Hepatocyte (in vitro differentiated cells): ENCODE measurements at regions not wholly inside any gene's neighbourhood (a gene's known extent, or its start where the extent isn't known, plus 50 kb on each side); places are given as distances from the start of the nearest gene placed in this dataset.

Experiments used
- CTCF ChIP-seq: fragments of 200-600 bp; sonication (generic); IDR thresholded peaks from 2 replicates; pipeline ENCODE4 v1.5.1; 2016; ENCODE audit warnings: antibody characterized with exemption, mild to moderate bottlenecking; ENCODE audit not compliant: poor library complexity
- EZH2 ChIP-seq: fragments of 200-600 bp; sonication (generic); IDR thresholded peaks from 2 replicates; pipeline ENCODE4 v1.6.1; 2016; ENCODE audit warnings: antibody characterized with exemption, mild to moderate bottlenecking, borderline replicate concordance

- TF ChIP-seq CTCF = no peak
- TF ChIP-seq EZH2 = no peak
These were observed 140.2 kb downstream of the HSD17B3 start for GRCh38 chr9:96161819-96162218.
